ES-I3 (cell line): ENCODE measurements at regions not wholly inside any gene's neighbourhood (a gene's known extent, or its start where the extent isn't known, plus 50 kb on each side); places are given as distances from the start of the nearest gene placed in this dataset.
"Not testable (repeated sequence)": the region's sequence is repeated elsewhere in the genome, so short reads cannot be mapped to it uniquely, and the experiment has no call there.

Experiments
- H3K36me3 ChIP-seq: 2 replicates; pipeline ENCODE4 v1.6.1; 2013; ENCODE audit warnings: mild to moderate bottlenecking, low read length, control low read depth, moderate library complexity; ENCODE audit not compliant: insufficient read depth
- H3K4me1 ChIP-seq: 2 replicates; pipeline ENCODE4 v1.6.1; 2013; ENCODE audit warnings: mild to moderate bottlenecking, control low read depth, low read length; ENCODE audit not compliant: insufficient read depth
- H3K9ac ChIP-seq: 2 replicates; pipeline ENCODE4 v1.6.1; 2013; ENCODE audit warnings: low read depth, mild to moderate bottlenecking, low read length, moderate library complexity
- H3K9me3 ChIP-seq: 2 replicates; pipeline ENCODE4 v1.6.1; 2013; ENCODE audit warnings: mild to moderate bottlenecking, low read length, moderate library complexity; ENCODE audit not compliant: control insufficient read depth, insufficient read depth

DNA sequence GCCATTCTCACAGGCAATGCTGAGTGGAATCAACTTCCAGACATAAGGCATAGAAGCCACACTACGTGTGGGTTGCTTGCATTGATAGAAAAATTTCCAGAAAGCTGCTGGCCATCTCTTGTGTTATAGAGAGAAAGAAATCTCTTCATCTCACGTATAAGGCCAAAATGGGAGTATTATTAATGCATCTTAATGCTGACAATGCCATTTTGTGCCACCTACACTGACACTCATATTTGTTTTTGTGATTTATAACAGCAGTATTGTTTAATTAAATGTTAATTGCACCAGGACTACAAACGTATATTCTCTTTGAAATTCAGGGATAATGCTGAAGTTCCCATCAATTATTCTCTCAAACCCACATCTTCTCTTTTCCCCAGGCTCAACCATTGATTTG is 56.1 kb upstream of the TMEM132D start:
- H3K36me3 ChIP-seq = no peaks in the 10 kb centered on the region
- H3K9me3 ChIP-seq = no peaks in the 10 kb centered on the region
- no peaks in the 10 kb centered on the region for H3K4me1 ChIP-seq
- H3K9ac ChIP-seq = no peak overlapping the region

DNA sequence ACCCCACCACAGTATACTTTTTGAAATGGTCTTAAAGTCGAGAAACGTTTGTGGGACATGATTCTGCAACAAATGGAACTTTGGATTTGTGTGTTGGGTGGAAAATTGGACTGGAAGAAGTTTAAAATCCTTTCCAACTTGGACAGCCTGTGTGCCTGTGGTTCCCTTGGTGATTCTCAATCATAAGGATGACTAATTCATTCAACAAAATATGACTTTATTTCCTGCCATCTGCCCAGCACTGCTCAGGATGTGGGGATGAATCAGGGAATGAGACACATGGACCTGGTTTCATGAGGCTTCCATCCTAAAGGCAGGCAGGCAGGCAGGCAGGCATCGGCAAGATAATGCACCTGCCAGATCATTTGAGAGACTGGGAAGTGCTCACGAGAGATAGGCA is 57.3 kb upstream of the TMEM132D start:
- H3K36me3 ChIP-seq = no peaks in the 10 kb centered on the region
- no peaks in the 10 kb centered on the region for H3K9me3 ChIP-seq
- H3K9ac ChIP-seq = no peak overlapping the region
- no peaks in the 10 kb centered on the region for H3K4me1 ChIP-seq

DNA sequence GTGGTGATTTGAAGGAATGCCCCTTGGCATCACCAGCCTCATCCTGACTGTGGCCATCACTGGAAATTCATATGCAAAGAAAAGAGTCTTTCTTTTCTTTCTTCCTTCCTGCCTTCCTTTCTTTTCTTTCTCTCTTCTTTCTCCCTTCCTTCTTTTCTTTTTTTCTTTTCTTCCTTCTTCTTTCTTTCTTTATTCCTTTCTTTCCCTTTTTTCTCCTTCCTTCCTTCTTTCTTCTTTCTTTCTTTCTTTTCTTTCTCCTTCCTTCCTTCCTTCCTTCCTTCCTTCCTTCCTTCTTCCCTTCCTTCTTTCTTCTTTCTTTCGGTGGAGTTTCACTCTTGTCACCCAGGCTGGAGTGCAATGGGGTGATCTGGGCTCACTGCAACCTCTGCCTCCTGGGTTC is 58.0 kb upstream of the TMEM132D start:
- Histone ChIP-seq H3K9me3 (no peaks in the 10 kb centered on the region), H3K4me1 (no peaks in the 10 kb centered on the region), H3K36me3 (no peaks in the 10 kb centered on the region), H3K9ac (no peak overlapping the region)

DNA sequence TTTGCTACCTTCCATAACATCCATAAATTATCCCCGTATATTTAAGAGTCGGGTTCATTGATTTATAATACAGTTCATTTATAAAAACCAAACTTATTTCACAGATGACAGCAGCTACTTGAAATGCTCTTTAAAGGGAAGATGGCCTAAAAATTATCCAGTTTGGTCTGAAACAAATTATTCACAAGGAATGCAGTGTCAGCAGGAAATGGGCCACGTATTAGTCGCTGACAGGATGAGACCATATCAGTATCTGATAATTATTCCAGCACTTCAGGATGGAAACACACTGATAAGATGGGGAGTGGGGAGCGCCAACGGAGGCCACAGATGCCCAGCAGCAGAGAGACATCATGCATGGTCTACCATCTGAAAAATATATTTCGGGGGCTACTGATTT is 60.5 kb upstream of the TMEM132D start:
- no peaks in the 10 kb centered on the region for H3K4me1 ChIP-seq
- H3K9me3 ChIP-seq = no peaks in the 10 kb centered on the region
- H3K9ac ChIP-seq = no peak overlapping the region
- H3K36me3 ChIP-seq = no peaks in the 10 kb centered on the region

DNA sequence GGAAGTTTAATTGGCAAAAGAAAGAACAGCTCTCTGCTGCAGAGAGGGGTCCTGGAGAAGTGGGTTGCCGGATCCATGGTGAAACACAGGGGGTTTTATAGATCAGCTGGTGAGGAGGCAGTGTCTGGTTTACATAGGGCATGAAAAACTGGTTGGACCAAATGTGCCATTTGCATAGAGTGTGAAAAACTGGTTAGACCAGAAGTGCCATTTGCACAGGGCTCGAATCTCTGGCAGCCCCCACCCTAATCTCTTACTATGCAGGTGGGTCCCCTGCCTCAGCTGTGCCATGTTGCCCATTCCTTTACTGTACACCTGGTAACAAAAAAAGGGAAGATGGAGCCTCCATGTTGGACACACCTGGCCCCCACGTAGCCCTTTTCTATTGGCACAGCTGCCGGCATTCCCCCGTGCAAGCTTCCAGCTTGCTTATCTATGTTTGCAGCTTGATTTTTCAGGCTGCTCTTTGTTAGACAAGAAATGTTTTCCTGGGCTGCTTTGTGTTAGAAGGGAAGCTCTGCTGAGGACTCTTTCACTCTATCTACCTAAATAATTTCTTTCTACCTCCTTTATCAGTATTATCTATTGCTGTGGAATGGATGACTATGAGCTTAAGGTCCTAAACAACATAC is 61.1 kb upstream of the TMEM132D start:
- Histone ChIP-seq H3K36me3 (no peaks in the 10 kb centered on the region), H3K4me1 (no peaks in the 10 kb centered on the region), H3K9me3 (no peaks in the 10 kb centered on the region), H3K9ac (no peak overlapping the region)

DNA sequence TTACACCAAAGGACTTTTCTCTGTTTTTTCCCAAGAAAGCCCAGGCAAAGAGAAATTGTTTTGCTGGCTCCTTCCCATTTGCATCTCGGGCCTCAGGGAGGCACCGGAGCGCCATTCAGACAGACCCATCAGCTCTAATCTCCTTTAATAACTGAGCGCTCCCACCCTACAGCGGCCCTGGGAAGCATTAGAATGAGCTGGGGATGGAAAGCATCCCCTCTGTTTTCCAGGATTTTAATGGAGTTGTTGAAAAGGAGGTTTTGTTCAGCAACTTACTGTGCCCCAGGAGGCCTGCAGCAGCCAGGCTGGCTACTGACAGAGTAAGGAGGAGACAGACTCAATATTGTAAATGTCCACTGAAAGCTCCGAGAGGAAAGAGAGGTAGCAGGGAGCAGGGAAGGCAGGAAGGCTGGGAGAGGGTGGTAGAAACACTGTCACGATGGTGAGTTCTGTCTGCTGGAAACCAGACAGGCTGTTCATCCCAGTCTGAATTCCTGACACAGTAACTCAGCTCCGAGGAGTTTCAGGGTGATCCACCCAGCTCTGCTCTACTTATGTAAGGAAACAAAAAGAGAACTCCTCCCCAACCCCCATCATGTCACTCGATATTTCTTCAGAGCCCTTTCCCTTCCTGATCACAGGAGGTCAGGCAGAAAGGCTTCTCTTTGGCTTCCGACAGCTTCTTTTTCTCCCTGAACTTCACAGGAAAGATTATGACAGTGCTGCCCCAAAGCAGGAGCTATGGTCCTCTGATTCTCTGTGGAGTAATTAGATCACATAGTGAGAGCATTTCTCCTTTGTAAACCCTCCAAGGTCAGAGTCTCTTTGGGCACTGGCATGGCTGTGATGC is 62.5 kb upstream of the TMEM132D start:
- no peaks in the 10 kb centered on the region for H3K4me1 ChIP-seq
- no peak overlapping the region for H3K9ac ChIP-seq
- H3K36me3 ChIP-seq = no peaks in the 10 kb centered on the region
- no peaks in the 10 kb centered on the region for H3K9me3 ChIP-seq

DNA sequence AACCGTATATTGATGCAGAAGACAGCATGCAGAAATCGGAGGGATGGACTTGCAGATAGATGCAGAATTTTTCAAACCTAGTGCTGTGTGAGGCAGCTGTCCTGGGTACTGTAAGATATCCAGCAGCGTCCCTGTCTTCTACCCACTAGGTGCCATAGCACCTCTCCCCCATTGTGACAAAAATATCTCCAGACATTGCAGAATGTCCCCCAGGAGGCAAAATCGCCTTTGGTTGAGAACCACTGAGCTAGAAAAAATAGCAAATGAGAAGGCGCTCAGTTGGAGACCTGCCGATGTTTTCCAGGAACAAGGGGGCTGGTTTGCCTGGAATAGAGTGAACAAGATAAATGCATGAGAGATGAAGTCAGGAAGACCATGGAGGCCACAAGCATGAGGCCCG is 67.9 kb upstream of the TMEM132D start:
- H3K36me3 ChIP-seq = no peaks in the 10 kb centered on the region
- no peaks in the 10 kb centered on the region for H3K9me3 ChIP-seq
- no peak overlapping the region for H3K9ac ChIP-seq
- H3K4me1 ChIP-seq = no peaks in the 10 kb centered on the region

DNA sequence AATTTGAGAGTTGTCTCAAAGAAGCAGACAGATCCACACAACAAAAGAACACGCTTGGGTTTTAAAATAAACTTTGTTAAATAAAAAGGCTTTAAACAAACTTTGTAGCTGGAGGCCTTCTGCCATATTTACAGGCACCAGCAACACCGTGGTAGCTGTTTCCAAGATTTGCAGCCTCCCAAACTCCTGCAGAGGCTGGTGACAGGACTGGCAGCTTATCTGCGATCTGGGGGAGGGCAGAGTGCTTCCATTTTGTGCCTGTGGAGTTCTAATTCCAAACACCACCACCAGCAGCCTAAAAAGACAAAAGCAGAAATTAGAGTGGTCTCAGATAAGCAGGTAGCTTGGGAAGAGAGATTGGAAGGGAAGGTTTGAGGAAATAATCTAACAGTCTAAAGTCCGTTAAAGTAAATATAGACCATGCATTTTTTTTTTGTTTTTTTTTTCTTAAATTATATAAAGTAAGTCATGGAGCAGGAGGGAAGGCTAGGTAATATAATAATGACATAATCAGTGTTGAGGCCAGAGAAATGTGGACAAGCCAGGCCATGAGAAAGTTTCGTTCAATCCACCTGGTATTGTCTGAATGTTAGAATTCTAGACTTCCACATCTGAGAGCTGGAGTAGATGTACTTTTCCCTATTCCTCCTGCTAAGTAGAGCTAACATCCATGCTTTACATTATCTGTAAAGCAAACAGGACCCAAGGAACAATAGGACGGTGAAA is 69.6 kb upstream of the TMEM132D start:
- no peaks in the 10 kb centered on the region for H3K9me3 ChIP-seq
- no peak overlapping the region for H3K9ac ChIP-seq
- H3K36me3 ChIP-seq = no peaks in the 10 kb centered on the region
- H3K4me1 ChIP-seq = no peaks in the 10 kb centered on the region

DNA sequence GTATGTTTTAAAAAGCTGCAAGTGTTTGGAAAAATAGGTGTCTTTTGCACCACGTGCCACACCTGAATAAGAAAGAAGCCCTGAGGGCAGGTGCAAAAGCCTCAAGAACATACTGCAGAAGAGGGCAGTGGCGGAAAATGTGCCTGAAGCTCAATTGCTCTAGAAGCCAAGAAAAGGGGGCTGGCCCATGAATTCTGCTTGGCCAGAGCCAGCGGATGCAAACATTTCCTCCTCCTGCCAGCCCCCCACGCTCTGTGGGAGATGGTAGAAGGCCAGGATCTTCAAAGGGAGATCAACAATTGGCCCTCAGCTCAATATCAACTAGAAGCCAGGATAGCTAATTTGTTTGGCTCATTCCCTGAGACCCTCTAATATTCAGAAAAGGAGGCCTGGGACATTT is 80.3 kb upstream of the TMEM132D start:
- Histone ChIP-seq H3K9me3 (no peaks in the 10 kb centered on the region), H3K36me3 (no peaks in the 10 kb centered on the region), H3K4me1 (no peaks in the 10 kb centered on the region), H3K9ac (no peak overlapping the region)

DNA sequence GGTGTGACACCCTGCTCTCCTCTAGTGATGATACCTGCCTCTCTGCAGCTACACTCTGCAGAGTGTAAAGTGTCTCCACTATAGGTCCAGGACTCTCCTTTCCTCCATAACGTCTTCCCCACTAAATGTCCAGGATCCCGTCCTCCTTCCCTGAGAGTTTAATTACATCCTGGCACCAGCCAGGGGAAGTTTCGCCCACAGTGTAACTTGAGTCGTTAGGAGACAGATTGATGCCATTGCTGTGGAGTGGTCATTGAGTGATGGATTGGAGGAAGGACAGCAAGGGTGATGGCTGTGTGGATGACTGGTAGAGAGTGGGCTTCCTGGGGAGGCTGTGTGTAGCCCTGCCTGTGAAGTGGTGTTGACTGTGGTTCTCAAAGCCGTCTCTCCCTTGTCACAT is 84.0 kb upstream of the TMEM132D start:
- H3K9me3 ChIP-seq = peaks cover 3% of the 10 kb centered on the region; the same call in 1 of the 2 replicates
- H3K4me1 ChIP-seq = no peaks in the 10 kb centered on the region
- no peaks in the 10 kb centered on the region for H3K36me3 ChIP-seq
- no peak overlapping the region for H3K9ac ChIP-seq

DNA sequence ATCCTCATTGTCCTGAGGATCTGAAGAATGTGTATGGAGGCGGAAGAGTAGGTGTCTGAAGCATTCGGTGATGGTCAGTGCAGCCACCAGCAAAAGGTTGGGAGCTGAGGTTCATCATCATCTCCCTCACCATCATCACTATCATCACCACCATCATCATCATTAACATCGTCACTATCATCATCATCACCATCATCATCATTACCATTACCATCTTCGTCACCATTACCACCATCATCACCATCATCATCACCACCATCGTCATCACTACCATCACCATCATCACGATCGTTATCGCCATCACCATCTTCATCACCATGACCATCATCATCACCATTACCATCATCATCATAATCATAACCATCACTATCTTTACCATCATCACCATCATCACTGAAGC is 90.8 kb upstream of the TMEM132D start:
- no peaks in the 10 kb centered on the region for H3K36me3 ChIP-seq
- H3K9ac ChIP-seq = no peak overlapping the region
- peaks cover 3% of the 10 kb centered on the region; the same call in 1 of the 2 replicates for H3K9me3 ChIP-seq
- peaks cover 20% of the 10 kb centered on the region for H3K4me1 ChIP-seq

DNA sequence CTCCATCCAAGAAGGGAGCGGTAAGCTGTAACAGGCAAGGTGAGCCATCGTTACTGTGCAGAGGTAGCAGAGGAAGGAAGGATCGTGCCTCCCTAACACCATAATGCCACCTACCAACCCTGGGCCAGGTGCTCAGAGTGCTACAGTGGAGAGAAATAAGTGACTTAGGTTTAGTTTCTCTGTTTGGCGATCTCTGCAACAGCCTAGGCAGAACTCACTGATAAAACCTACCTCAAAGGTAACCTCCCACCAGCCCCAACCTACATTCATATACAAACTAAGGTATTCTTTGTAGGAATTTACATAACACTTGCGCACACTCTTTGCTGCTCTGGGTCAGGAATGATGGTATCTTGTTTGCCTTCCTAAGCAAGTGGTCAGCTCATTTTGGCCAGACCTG is 93.4 kb upstream of the TMEM132D start:
- Histone ChIP-seq H3K4me1 (peaks cover 20% of the 10 kb centered on the region), H3K36me3 (no peaks in the 10 kb centered on the region), H3K9me3 (peaks cover 3% of the 10 kb centered on the region; the same call in 1 of the 2 replicates), H3K9ac (0 out of 2 replicates have a peak overlapping the region, but pooled peaks have one; percentile 1)

DNA sequence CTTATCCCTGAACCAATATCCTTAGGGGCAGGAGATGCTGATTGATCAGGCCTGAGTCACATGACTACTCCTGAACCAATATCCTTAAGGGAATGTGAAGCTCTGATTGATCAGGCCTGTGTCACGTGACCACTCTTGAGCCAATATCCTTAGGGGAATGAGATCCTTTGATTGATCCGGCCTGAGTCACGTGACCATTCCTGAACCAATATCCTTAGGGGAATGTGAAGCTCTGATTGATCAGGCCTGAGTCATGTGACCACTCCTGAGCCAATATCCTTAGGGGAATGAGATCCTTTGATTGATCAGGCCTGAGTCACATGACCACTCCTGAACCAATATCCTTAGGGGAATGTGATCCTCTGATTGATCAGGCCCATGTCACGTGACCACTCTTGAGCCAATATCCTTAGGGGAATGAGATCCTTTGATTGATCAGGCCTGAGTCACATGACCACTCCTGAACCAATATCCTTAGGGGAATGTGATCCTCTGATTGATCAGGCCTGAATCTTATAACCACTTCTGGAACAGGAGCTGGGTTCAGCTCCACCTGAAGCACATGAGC is 100.6 kb upstream of the TMEM132D start:
- H3K4me1 ChIP-seq, H3K9me3 ChIP-seq, H3K9ac ChIP-seq, H3K36me3 ChIP-seq: not testable (repeated sequence)

DNA sequence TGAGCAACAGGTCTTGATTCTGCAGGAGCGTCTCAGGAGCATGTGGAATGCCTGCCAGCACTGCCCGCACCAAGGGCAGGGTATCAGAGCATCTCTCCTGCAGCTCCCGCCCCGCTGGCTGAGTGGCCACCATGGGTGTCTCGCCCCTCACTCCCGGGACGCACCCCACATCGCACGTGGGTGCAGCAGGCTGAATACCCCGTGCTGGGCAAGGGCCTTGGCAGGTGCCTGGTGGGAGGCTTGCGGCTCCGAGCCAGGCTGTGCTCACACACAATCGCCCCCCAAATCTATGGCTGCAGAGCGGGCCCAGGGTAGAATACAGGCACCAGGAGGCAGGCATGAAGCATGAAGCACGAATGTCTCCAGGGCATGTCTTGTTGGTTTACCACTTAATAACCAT is 103.9 kb upstream of the TMEM132D start:
- no peaks in the 10 kb centered on the region for H3K36me3 ChIP-seq
- H3K9me3 ChIP-seq = no peaks in the 10 kb centered on the region
- H3K9ac ChIP-seq = no peak overlapping the region
- H3K4me1 ChIP-seq = no peaks in the 10 kb centered on the region
